Lung (tissue), 11 donors: ENCODE measurements at regions not wholly inside any gene's neighbourhood (a gene's known extent, or its start where the extent isn't known, plus 50 kb on each side); places are given as distances from the start of the nearest gene placed in this dataset.
A peak's percentile ranks its signal among the peaks of the same experiment; 100 is the strongest.

Experiments
- ATAC-seq: fragments of 200-7000 bp; cut with Tn5 transposase; one replicate; pipeline ENCODE4 v1.9.1; 2020; ENCODE audit warnings: moderate number of reproducible peaks; ENCODE audit not compliant: insufficient read depth, low FRiP score
- DNase-seq, 3 donors: peaks; one replicate each; pipeline ENCODE4 v3.0.0-alpha.2; 2013 to 2017
- H3K27ac ChIP-seq, 2 donors: one replicate each; pipeline ENCODE4 v1.5.1; 2013; ENCODE audit warnings: mild to moderate bottlenecking in 2 of 2, moderate library complexity in 2 of 2, control low read depth in 1 of 2, inconsistent platforms in 1 of 2, low read depth in 1 of 2, low read length in 1 of 2
- H3K27me3 ChIP-seq, 3 donors: one replicate each; pipeline ENCODE4 v1.5.1; 2013; ENCODE audit warnings: low read length in 2 of 3; ENCODE audit not compliant: control insufficient read depth in 3 of 3, insufficient read depth in 3 of 3
- H3K36me3 ChIP-seq, 4 donors: one replicate each; pipeline ENCODE4 v1.5.1; 2013; ENCODE audit warnings: low read length in 4 of 4, mild to moderate bottlenecking in 1 of 4, moderate library complexity in 1 of 4; ENCODE audit not compliant: control insufficient read depth in 4 of 4, insufficient read depth in 4 of 4
- H3K4me1 ChIP-seq, 5 donors: one replicate each; pipeline ENCODE4 v1.5.1; 2013; ENCODE audit warnings: low read length in 5 of 5, mild to moderate bottlenecking in 2 of 5, moderate library complexity in 1 of 5; ENCODE audit not compliant: control insufficient read depth in 5 of 5, insufficient read depth in 5 of 5
- H3K4me3 ChIP-seq: one replicate; pipeline ENCODE4 v1.5.1; 2013; ENCODE audit warnings: mild to moderate bottlenecking, control low read depth, moderate library complexity
- H3K9ac ChIP-seq, 2 donors: one replicate each; pipeline ENCODE4 v1.5.1; 2013; ENCODE audit warnings: low read length in 2 of 2, control low read depth in 1 of 2; ENCODE audit not compliant: insufficient read depth in 1 of 2
- H3K9me3 ChIP-seq, 4 donors: one replicate each; pipeline ENCODE4 v1.5.1; 2013; ENCODE audit warnings: low read length in 3 of 4, mild to moderate bottlenecking in 1 of 4, moderate library complexity in 1 of 4; ENCODE audit not compliant: control insufficient read depth in 4 of 4, insufficient read depth in 3 of 4
- CTCF ChIP-seq: IDR thresholded peaks from 2 replicates; pipeline ENCODE4 v1.5.1; 2012; ENCODE audit warnings: mild to moderate bottlenecking; ENCODE audit errors: control extremely low read depth, extremely low read depth
- WGBS, 2 donors: extraction: QIAGEN DNeasy Blood & Tissue Kit; methylation state at CpG; one replicate each; pipeline ENCODE4 v1.1.7; 2013; 5-methylcytosine and 5-hydroxymethylcytosine counted together
- donor health status: control.
- donor health status: control.
- donor health status: Bipolar disorder and iron deficiency.
- donor health status: healthy.
- donor health status: DM: yes; HTN: yes; CAD: no.

GRCh38 chr18:78405763-78406162, 573.9 kb upstream of the SALL3 start:
- Histone ChIP-seq H3K36me3 (no peaks in the 10 kb centered on the region), H3K9ac (no peak overlapping the region), H3K27me3 (no peaks in the 10 kb centered on the region), H3K9me3 (no peaks in the 10 kb centered on the region), H3K27ac (no peak overlapping the region), H3K4me1 (peaks cover 0 to 33% (median 6%) of the 10 kb centered on the region in 5 donors), H3K4me3 (no peak overlapping the region)
- WGBS, 2 donors: 88 to 91% methylated on average over 16 of the region's 16 CpGs
- TF ChIP-seq CTCF: no peak
- ATAC-seq: no peak
- DNase-seq: no peak

GRCh38 chr18:78406743-78407465, 572.7 kb upstream of the SALL3 start:
- Histone ChIP-seq H3K9me3 (no peaks in the 10 kb centered on the region), H3K4me1 (peaks cover 0 to 33% (median 6%) of the 10 kb centered on the region in 5 donors), H3K9ac (no peak overlapping the region), H3K4me3 (no peak overlapping the region), H3K36me3 (no peaks in the 10 kb centered on the region), H3K27me3 (no peaks in the 10 kb centered on the region), H3K27ac (no peak overlapping the region)
- WGBS, 2 donors: 57% methylated on average over 16 of the region's 16 CpGs
- ATAC-seq: no peak
- no peak for DNase-seq
- TF ChIP-seq CTCF: no peak

GRCh38 chr18:78407466-78407844, 572.2 kb upstream of the SALL3 start:
- Histone ChIP-seq H3K4me1 (peaks cover 0 to 33% (median 6%) of the 10 kb centered on the region in 5 donors), H3K27ac (no peak overlapping the region), H3K36me3 (no peaks in the 10 kb centered on the region), H3K9me3 (no peaks in the 10 kb centered on the region), H3K27me3 (no peaks in the 10 kb centered on the region), H3K4me3 (no peak overlapping the region), H3K9ac (no peak overlapping the region)
- ATAC-seq (no peak), DNase-seq (peak in 1 of 3 donors; percentile 31)
- no peak for TF ChIP-seq CTCF
- 14 to 23% methylated on average over 4 of the region's 4 CpGs for WGBS, 2 donors

- H3K4me3 ChIP-seq: no peak overlapping the region
- H3K4me1 ChIP-seq: peaks cover 0 to 33% (median 6%) of the 10 kb centered on the region in 5 donors
- no peak overlapping the region for H3K9ac ChIP-seq
- H3K36me3 ChIP-seq: no peaks in the 10 kb centered on the region
- WGBS, 2 donors: 74 to 85% methylated on average over 17 of the region's 17 CpGs
- H3K9me3 ChIP-seq: no peaks in the 10 kb centered on the region
- H3K27ac ChIP-seq: no peak overlapping the region
- no peak for TF ChIP-seq CTCF
- H3K27me3 ChIP-seq: no peaks in the 10 kb centered on the region
- no peak for ATAC-seq
- peak in 1 of 3 donors; percentile 32 for DNase-seq
Measured at GRCh38 chr18:78408623-78409022, 571.0 kb upstream of the SALL3 start.
